GM23248 (cell line): ENCODE measurements at regions not wholly inside any gene's neighbourhood (a gene's known extent, or its start where the extent isn't known, plus 50 kb on each side); places are given as distances from the start of the nearest gene placed in this dataset.

Experiments used
- EZH2 ChIP-seq: fragments of 200-600 bp; sonication (generic); IDR thresholded peaks from 2 replicates; pipeline ENCODE4 v1.6.1; 2018; ENCODE audit warnings: antibody characterized with exemption, mild to moderate bottlenecking; ENCODE audit not compliant: insufficient read depth, poor library complexity, severe bottlenecking
- EZH2phosphoT487 ChIP-seq: fragments of 200-600 bp; sonication (generic); IDR thresholded peaks from 2 replicates; pipeline ENCODE4 v1.6.1; 2018; ENCODE audit warnings: antibody characterized with exemption, moderate library complexity, mild to moderate bottlenecking, low read depth; ENCODE audit not compliant: insufficient read depth

- TF ChIP-seq EZH2 (no peak), EZH2phosphoT487 (no peak)
Measured at GRCh38 chr4:14695095-14695845, 307.0 kb upstream of the CPEB2 start.
